Tibial nerve (tissue), 4 donors: ENCODE measurements at regions not wholly inside any gene's neighbourhood (a gene's known extent, or its start where the extent isn't known, plus 50 kb on each side); places are given as distances from the start of the nearest gene placed in this dataset.

Experiments
- DNase-seq, 2 donors: peaks; one replicate each; pipeline ENCODE4 v3.0.0-alpha.2; 2019; ENCODE audit warnings: low spot score in 2 of 2
- H3K27ac ChIP-seq, 4 donors: fragments of 200-600 bp; sonication (generic) in 3 of 4; one replicate each; pipeline ENCODE4 v1.5.1; 2017 to 2019; ENCODE audit warnings: mild to moderate bottlenecking in 1 of 4
- H3K27me3 ChIP-seq, 2 donors: fragments of 200-600 bp; sonication (generic) in 1 of 2; one replicate each; pipeline versions ENCODE4 v1.5.1 to v1.6.0; 2017 to 2019
- H3K36me3 ChIP-seq, 3 donors: fragments of 200-600 bp; sonication (generic); one replicate each; pipeline ENCODE4 v1.5.1; 2018 to 2019
- H3K4me1 ChIP-seq, 4 donors: fragments of 200-600 bp; sonication (generic) in 3 of 4; one replicate each; pipeline ENCODE4 v1.5.1; 2017 to 2019
- H3K4me3 ChIP-seq, 4 donors: fragments of 200-600 bp; sonication (generic) in 3 of 4; one replicate each; pipeline ENCODE4 v1.5.1; 2017 to 2019; ENCODE audit warnings: mild to moderate bottlenecking in 1 of 4, moderate library complexity in 1 of 4
- H3K9me3 ChIP-seq, 4 donors: fragments of 200-600 bp; sonication (generic) in 3 of 4; one replicate each; pipeline ENCODE4 v1.5.1; 2017 to 2019
- CTCF ChIP-seq, 5 experiments: fragments of 200-600 bp in 3 of 5; fragments of 450-650 bp in 2 of 5; sonication (generic) in 3 of 5; IDR thresholded peaks; one replicate each; pipeline ENCODE4 v1.5.1; 2016 to 2019; ENCODE audit warnings: antibody characterized with exemption in 5 of 5, mild to moderate bottlenecking in 3 of 5, moderate library complexity in 2 of 5
- EP300 ChIP-seq, 2 donors: sonication (generic); formaldehyde crosslinking; IDR thresholded peaks; one replicate each; pipeline ENCODE4 v1.6.1; 2017; ENCODE audit warnings: antibody characterized with exemption in 2 of 2, mild to moderate bottlenecking in 1 of 2
- POLR2A ChIP-seq, 2 donors: fragments of 450-650 bp; IDR thresholded peaks; one replicate each; pipeline ENCODE4 v1.6.1; 2017; ENCODE audit warnings: antibody characterized with exemption in 2 of 2, mild to moderate bottlenecking in 2 of 2, moderate library complexity in 2 of 2
- WGBS, 2 donors: methylation state at CpG; one replicate each; pipeline ENCODE4 v1.1.5; 2018; 5-methylcytosine and 5-hydroxymethylcytosine counted together

GRCh38 chr9:38240051-38240450 lies 152.5 kb upstream of the ALDH1B1 start:
- H3K4me1 ChIP-seq, result no peaks in the 10 kb centered on the region
- H3K9me3 ChIP-seq, result no peaks in the 10 kb centered on the region
- 75 to 78% methylated on average over 2 of the region's 2 CpGs for WGBS, 2 donors
- no peak for TF ChIP-seq POLR2A (IDR thresholded peaks at IDR 0.05)
- no peak for TF ChIP-seq CTCF (IDR thresholded peaks at IDR 0.05)
- TF ChIP-seq EP300 (IDR thresholded peaks at IDR 0.05), result no peak
- no peaks in the 10 kb centered on the region for H3K36me3 ChIP-seq
- no peaks in the 10 kb centered on the region for H3K27me3 ChIP-seq
- no peak for DNase-seq
- H3K27ac ChIP-seq, result no peak overlapping the region
- H3K4me3 ChIP-seq, result no peak overlapping the region

- H3K36me3 ChIP-seq, result no peaks in the 10 kb centered on the region
- TF ChIP-seq EP300 (IDR thresholded peaks at IDR 0.05), result no peak
- TF ChIP-seq CTCF (IDR thresholded peaks at IDR 0.05), result no peak
- TF ChIP-seq POLR2A (IDR thresholded peaks at IDR 0.05), result no peak
- no peak for DNase-seq
- no peak overlapping the region for H3K4me3 ChIP-seq
- no peaks in the 10 kb centered on the region for H3K27me3 ChIP-seq
- no peaks in the 10 kb centered on the region for H3K4me1 ChIP-seq
- WGBS, 2 donors, result 66 to 67% methylated on average over 5 of the region's 5 CpGs
- H3K27ac ChIP-seq, result no peak overlapping the region
- no peaks in the 10 kb centered on the region for H3K9me3 ChIP-seq
These were observed 157.3 kb upstream of the ALDH1B1 start for GRCh38 chr9:38235244-38235643.

GRCh38 chr9:38234479-38235170 lies 157.9 kb upstream of the ALDH1B1 start:
- Histone ChIP-seq H3K36me3 (no peaks in the 10 kb centered on the region), H3K9me3 (no peaks in the 10 kb centered on the region), H3K4me3 (no peak overlapping the region), H3K4me1 (no peaks in the 10 kb centered on the region), H3K27ac (no peak overlapping the region), H3K27me3 (no peaks in the 10 kb centered on the region)
- DNase-seq, result no peak
- TF ChIP-seq EP300 (IDR thresholded peaks at IDR 0.05), result no peak
- TF ChIP-seq CTCF (IDR thresholded peaks at IDR 0.05), result no peak
- TF ChIP-seq POLR2A (IDR thresholded peaks at IDR 0.05), result no peak
- WGBS, 2 donors, result 60 to 63% methylated on average over 5 of the region's 5 CpGs

DNA sequence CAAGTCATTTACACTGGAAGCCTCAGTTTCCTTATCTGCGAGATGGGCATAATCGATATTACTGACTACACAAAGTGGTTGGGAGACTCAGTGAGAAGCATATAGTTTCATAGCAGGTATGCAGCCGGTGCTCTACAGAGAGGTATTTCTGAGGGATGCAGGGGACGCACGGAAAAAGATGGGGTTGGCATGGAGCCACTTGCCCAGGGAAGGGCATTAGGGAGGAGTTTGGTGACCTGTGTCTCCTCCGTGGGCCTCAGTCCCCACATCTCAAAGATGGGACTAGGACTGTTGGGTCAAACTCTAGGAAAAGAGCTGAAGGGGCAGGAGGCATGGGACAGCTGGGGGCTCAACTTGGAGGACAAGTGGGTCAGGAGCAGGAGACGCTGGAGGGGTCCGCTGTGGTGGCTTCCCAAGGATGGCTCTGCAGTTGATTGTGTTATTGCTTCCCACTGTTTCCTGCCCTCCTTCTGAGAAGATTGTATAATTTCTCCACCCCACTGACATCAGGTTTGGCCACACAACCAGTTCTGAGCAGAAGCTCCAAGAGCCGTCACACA lies 158.6 kb upstream of the ALDH1B1 start:
- Histone ChIP-seq H3K4me3 (no peak overlapping the region), H3K36me3 (no peaks in the 10 kb centered on the region), H3K9me3 (no peaks in the 10 kb centered on the region), H3K27ac (no peak overlapping the region), H3K4me1 (peaks cover 0 to 4% (median 0%) of the 10 kb centered on the region in 4 donors), H3K27me3 (peaks cover 0 to 3% of the 10 kb centered on the region in 2 donors)
- WGBS, 2 donors, result 84 to 89% methylated on average over 8 to 9 of the region's 9 CpGs
- no peak for DNase-seq
- TF ChIP-seq EP300 (IDR thresholded peaks at IDR 0.05) (no peak), CTCF (IDR thresholded peaks at IDR 0.05) (no peak), POLR2A (IDR thresholded peaks at IDR 0.05) (no peak)

- Histone ChIP-seq H3K36me3 (no peaks in the 10 kb centered on the region), H3K9me3 (no peaks in the 10 kb centered on the region), H3K4me3 (no peak overlapping the region), H3K4me1 (peaks cover 0 to 5% (median 0%) of the 10 kb centered on the region in 4 donors), H3K27ac (no peak overlapping the region), H3K27me3 (peaks cover 0 to 8% of the 10 kb centered on the region in 2 donors)
- no peak for DNase-seq
- TF ChIP-seq EP300 (IDR thresholded peaks at IDR 0.05) (no peak), POLR2A (IDR thresholded peaks at IDR 0.05) (no peak), CTCF (IDR thresholded peaks at IDR 0.05) (no peak)
- WGBS, 2 donors, result 78 to 84% methylated on average over 10 of the region's 10 CpGs
These were observed 159.2 kb upstream of the ALDH1B1 start for GRCh38 chr9:38233343-38233742.
